Liver (tissue), 3 donors: ENCODE measurements at regions not wholly inside any gene's neighbourhood (a gene's known extent, or its start where the extent isn't known, plus 50 kb on each side); places are given as distances from the start of the nearest gene placed in this dataset.

Experiments used
- CTCF ChIP-seq: fragments of 150-350 bp; IDR thresholded peaks from 2 replicates; pipeline ENCODE4 v1.5.1; 2017; ENCODE audit warnings: improper control_type of control experiment, low read depth, low read length; ENCODE audit not compliant: missing input control
- JUND ChIP-seq, 2 donors: IDR thresholded peaks; 2 replicates each; pipeline ENCODE4 v1.6.1; 2016; ENCODE audit warnings: antibody characterized with exemption in 2 of 2
- RAD21 ChIP-seq, 2 donors: IDR thresholded peaks; 2 replicates each; pipeline ENCODE4 v1.6.1; 2016; ENCODE audit warnings: antibody characterized with exemption in 2 of 2, mild to moderate bottlenecking in 2 of 2
- REST ChIP-seq: IDR thresholded peaks from 2 replicates; pipeline ENCODE4 v1.6.1; 2016; ENCODE audit warnings: antibody characterized with exemption, mild to moderate bottlenecking
- TAF1 ChIP-seq: conservative IDR thresholded peaks from 2 replicates; pipeline ENCODE4 v1.6.1; 2016; ENCODE audit warnings: antibody characterized with exemption, mild to moderate bottlenecking
- donor health status: healthy.
- donor health status: healthy.

- TF ChIP-seq CTCF, result no peak
- no peak for TF ChIP-seq RAD21 (IDR thresholded peaks at IDR 0.05)
- TF ChIP-seq TAF1, result no peak
- no peak for TF ChIP-seq JUND (IDR thresholded peaks at IDR 0.05)
- TF ChIP-seq REST, result no peak
These were observed 115.4 kb upstream of the GSE1 start for GRCh38 chr16:85497622-85498314.
